ENCODE measurements at regions not wholly inside any gene's neighbourhood (a gene's known extent, or its start where the extent isn't known, plus 50 kb on each side); places are given as distances from the start of the nearest gene placed in this dataset.

DNA sequence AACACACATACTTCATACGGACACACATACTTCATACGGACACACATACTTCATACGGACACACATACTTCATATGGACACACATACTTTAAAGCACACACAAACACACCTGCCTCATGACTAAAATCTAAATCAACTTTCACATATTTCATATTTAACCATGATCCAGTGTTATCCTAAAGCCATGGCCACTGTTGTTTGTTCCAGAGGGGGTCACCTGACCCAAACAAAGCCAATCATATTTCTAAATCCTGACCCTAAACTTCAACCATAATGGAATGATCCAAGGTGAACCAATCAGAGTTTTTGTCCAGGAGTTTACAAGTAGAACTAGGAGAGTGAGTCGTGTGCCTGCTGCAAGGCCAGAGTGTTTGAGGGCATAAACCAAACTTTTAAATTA is 97.2 kb upstream of the KIT start:
- Histone ChIP-seq H3K4me3 (no peak overlapping the region), H3K27me3 (no peaks in the 10 kb centered on the region), H3K27ac (no peak overlapping the region), H3K4me1 (no peaks in the 10 kb centered on the region), H3K9me3 (no peaks in the 10 kb centered on the region), H3K36me3 (no peaks in the 10 kb centered on the region)
- intact Hi-C loops (cut with DNase I): no loop called here
- TF ChIP-seq, protein P1, sequence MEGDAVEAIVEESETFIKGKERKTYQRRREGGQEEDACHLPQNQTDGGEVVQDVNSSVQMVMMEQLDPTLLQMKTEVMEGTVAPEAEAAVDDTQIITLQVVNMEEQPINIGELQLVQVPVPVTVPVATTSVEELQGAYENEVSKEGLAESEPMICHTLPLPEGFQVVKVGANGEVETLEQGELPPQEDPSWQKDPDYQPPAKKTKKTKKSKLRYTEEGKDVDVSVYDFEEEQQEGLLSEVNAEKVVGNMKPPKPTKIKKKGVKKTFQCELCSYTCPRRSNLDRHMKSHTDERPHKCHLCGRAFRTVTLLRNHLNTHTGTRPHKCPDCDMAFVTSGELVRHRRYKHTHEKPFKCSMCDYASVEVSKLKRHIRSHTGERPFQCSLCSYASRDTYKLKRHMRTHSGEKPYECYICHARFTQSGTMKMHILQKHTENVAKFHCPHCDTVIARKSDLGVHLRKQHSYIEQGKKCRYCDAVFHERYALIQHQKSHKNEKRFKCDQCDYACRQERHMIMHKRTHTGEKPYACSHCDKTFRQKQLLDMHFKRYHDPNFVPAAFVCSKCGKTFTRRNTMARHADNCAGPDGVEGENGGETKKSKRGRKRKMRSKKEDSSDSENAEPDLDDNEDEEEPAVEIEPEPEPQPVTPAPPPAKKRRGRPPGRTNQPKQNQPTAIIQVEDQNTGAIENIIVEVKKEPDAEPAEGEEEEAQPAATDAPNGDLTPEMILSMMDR (IDR thresholded peaks at IDR 0.05): no peak
- DNase-seq (ENCODE audit: low spot score in 2 of 2): no peak

DNA sequence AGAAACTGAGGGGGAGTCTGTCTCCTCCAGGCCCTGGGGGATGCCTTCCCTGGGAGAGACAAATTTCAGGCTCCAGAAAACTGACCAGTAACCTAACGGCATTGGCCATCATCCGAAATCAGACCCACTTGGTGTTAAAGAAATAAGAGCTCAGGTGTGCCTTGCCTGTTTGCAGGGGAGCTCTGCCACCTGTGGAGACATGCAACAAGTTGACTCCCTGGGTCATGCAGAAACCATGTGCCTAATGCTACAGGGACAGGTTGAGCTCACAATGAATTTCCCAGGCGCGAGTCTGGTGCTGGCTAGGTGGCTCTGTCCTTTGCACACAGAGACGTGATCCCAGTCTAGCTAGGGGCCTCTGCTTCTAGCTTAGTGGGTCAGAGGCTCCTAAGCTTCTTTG is 95.8 kb upstream of the KIT start:
- no peak overlapping the region for H3K27ac ChIP-seq
- intact Hi-C loops (cut with DNase I): no loop called here
- no peaks in the 10 kb centered on the region for H3K9me3 ChIP-seq
- no peak overlapping the region for H3K4me3 ChIP-seq
- DNase-seq (ENCODE audit: low spot score in 2 of 2): no peak
- no peaks in the 10 kb centered on the region for H3K4me1 ChIP-seq
- no peaks in the 10 kb centered on the region for H3K27me3 ChIP-seq
- H3K36me3 ChIP-seq: no peaks in the 10 kb centered on the region
- TF ChIP-seq, protein P1 (IDR thresholded peaks at IDR 0.05): no peak

DNA sequence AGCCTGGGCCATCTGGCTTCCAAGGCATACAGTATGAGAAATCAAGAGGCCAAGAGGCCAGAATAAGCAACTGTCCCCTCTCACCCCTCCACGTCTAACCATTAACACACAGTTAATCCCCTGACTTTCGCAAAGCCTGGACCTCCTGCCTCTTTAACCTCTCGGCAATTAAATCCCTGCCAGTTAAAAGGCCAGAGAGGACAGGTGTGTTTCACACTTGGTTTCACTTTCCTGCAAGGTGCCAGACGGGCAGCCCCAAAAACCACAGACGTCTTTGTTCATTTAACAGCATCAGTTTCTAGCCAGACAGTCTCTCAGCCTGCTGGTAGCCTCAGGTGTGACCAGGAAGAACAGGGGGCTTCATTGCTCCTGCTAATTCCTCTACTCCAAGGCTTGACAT is 91.1 kb upstream of the KIT start:
- H3K4me3 ChIP-seq: no peak overlapping the region
- H3K27ac ChIP-seq: no peak overlapping the region
- TF ChIP-seq, protein P1 (IDR thresholded peaks at IDR 0.05): no peak
- H3K27me3 ChIP-seq: no peaks in the 10 kb centered on the region
- no peaks in the 10 kb centered on the region for H3K4me1 ChIP-seq
- intact Hi-C loops (cut with DNase I): no loop called here
- no peaks in the 10 kb centered on the region for H3K9me3 ChIP-seq
- DNase-seq (ENCODE audit: low spot score in 2 of 2): no peak
- H3K36me3 ChIP-seq: no peaks in the 10 kb centered on the region

DNA sequence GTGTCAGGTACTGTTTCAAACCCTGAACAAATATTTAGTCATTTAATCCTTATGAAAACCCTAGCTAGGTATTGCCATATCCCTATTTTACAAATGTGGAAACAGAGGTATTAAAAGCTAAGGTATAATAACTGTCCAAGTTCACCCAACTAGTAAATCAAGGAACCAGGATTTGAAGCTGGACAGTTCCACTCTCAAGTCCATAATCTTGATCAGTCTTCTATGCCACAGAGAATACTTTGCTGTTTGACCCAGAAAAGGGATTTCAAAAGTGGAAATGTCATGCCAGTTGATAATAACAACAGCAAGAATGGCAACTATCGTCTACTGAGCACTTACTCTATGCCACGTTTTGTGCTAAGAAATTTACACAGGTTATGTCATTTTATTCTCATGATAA is 90.4 kb upstream of the KIT start:
- Histone ChIP-seq H3K27ac (no peak overlapping the region), H3K4me1 (no peaks in the 10 kb centered on the region), H3K4me3 (no peak overlapping the region), H3K27me3 (no peaks in the 10 kb centered on the region), H3K9me3 (no peaks in the 10 kb centered on the region), H3K36me3 (no peaks in the 10 kb centered on the region)
- intact Hi-C loops (cut with DNase I): no loop called here
- DNase-seq (ENCODE audit: low spot score in 2 of 2): no peak
- TF ChIP-seq, protein P1 (IDR thresholded peaks at IDR 0.05): no peak

DNA sequence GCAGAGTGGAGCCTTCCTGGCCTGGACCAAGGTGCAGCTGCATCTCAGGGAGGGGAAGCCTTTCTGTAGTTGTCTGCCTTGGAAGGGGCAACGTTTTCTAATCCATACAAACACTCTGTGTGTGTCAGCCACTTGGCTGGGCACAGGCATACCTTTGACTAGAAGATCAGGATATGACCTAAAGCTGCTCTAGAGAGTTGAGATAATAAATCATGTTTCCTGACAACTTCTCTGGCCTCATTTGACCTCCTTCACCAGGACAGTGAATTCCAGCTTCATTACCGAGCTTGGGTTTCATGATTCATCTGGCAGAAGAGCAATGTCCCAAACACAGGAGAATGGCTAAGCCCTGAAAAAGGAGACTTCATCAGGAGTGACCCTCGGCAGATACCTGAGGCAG is 89.6 kb upstream of the KIT start:
- Histone ChIP-seq H3K27me3 (no peaks in the 10 kb centered on the region), H3K27ac (no peak overlapping the region), H3K9me3 (no peaks in the 10 kb centered on the region), H3K36me3 (no peaks in the 10 kb centered on the region), H3K4me3 (no peak overlapping the region), H3K4me1 (no peaks in the 10 kb centered on the region)
- intact Hi-C loops (cut with DNase I): no loop called here
- TF ChIP-seq, protein P1 (IDR thresholded peaks at IDR 0.05): no peak
- DNase-seq (ENCODE audit: low spot score in 2 of 2): no peak

DNA sequence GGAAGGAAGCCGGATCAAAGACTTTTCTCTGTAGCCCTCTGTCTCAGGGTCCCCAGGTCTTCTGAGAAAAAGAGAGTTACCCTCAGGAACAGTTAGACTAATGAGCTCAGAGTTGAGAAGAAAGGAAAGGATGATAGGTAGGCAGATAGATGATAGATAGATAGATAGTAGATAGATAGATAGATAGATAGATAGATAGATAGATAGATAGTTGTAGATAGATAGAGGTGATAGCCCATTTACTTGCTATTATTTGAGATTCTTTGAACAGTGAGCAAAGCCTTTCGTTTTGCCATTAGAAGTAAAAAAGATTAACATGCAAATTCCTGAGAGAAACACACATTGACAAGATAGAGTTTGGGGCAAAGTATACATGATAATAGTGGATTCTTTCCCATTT is 86.9 kb upstream of the KIT start:
- Histone ChIP-seq H3K36me3 (no peaks in the 10 kb centered on the region), H3K4me1 (no peaks in the 10 kb centered on the region), H3K27me3 (no peaks in the 10 kb centered on the region), H3K4me3 (no peak overlapping the region), H3K9me3 (no peaks in the 10 kb centered on the region), H3K27ac (no peak overlapping the region)
- intact Hi-C loops (cut with DNase I): no loop called here
- TF ChIP-seq, protein P1 (IDR thresholded peaks at IDR 0.05): no peak
- DNase-seq (ENCODE audit: low spot score in 2 of 2): no peak
